GM23248 (cell line): ENCODE measurements at regions not wholly inside any gene's neighbourhood (a gene's known extent, or its start where the extent isn't known, plus 50 kb on each side); places are given as distances from the start of the nearest gene placed in this dataset.

ENCODE experiments used
- DNase-seq: peaks from one replicate; pipeline ENCODE4 v3.0.0-alpha.2; 2015
- H2AFZ ChIP-seq: fragments of 200-600 bp; sonication (generic); 2 replicates; pipeline ENCODE4 v1.6.1; 2016; ENCODE audit warnings: antibody characterized with exemption
- H3F3A ChIP-seq: fragments of 200-600 bp; sonication (generic); 2 replicates; pipeline ENCODE4 v1.6.1; 2016; ENCODE audit warnings: mild to moderate bottlenecking, antibody characterized with exemption, mixed run types; ENCODE audit not compliant: insufficient read depth
- H3K27ac ChIP-seq: fragments of 200-600 bp; sonication (generic); 2 replicates; pipeline ENCODE4 v1.5.1; 2016; ENCODE audit warnings: mild to moderate bottlenecking
- H3K27me3 ChIP-seq: fragments of 200-600 bp; sonication (generic); replicated peaks from 2 replicates; pipeline ENCODE4 v1.6.1; 2016; ENCODE audit warnings: mild to moderate bottlenecking; ENCODE audit not compliant: insufficient read depth
- H3K36me3 ChIP-seq: fragments of 200-600 bp; sonication (generic); 2 replicates; pipeline ENCODE4 v1.6.1; 2016; ENCODE audit warnings: low read depth, mild to moderate bottlenecking
- H3K4me1 ChIP-seq: fragments of 200-600 bp; sonication (generic); 2 replicates; pipeline ENCODE4 v1.6.1; 2016; ENCODE audit warnings: mild to moderate bottlenecking; ENCODE audit not compliant: insufficient read depth
- H3K4me2 ChIP-seq: fragments of 200-600 bp; sonication (generic); one replicate; pipeline ENCODE4 v1.6.1; 2016; ENCODE audit warnings: mild to moderate bottlenecking; ENCODE audit not compliant: unreplicated experiment
- H3K4me3 ChIP-seq: fragments of 200-600 bp; sonication (generic); 2 replicates; pipeline ENCODE4 v1.5.1; 2016; ENCODE audit warnings: mild to moderate bottlenecking
- H3K79me2 ChIP-seq: fragments of 200-600 bp; sonication (generic); 2 replicates; pipeline ENCODE4 v1.6.1; 2016; ENCODE audit warnings: mild to moderate bottlenecking; ENCODE audit not compliant: insufficient read depth
- H3K9ac ChIP-seq: fragments of 200-600 bp; sonication (generic); 2 replicates; pipeline ENCODE4 v1.6.1; 2016; ENCODE audit warnings: mild to moderate bottlenecking
- H3K9me2 ChIP-seq: fragments of 200-600 bp; sonication (generic); 2 replicates; pipeline ENCODE4 v1.6.1; 2016; ENCODE audit warnings: mixed run types, mild to moderate bottlenecking, moderate library complexity; ENCODE audit not compliant: insufficient read depth
- H3K9me3 ChIP-seq: fragments of 200-600 bp; sonication (generic); one replicate; pipeline ENCODE4 v1.6.1; 2017; ENCODE audit warnings: low read depth
- H4K20me1 ChIP-seq: fragments of 200-600 bp; sonication (generic); 2 replicates; pipeline ENCODE4 v1.6.0; 2016; ENCODE audit not compliant: insufficient read depth
- EZH2 ChIP-seq: fragments of 200-600 bp; sonication (generic); IDR thresholded peaks from 2 replicates; pipeline ENCODE4 v1.6.1; 2018; ENCODE audit warnings: antibody characterized with exemption, mild to moderate bottlenecking; ENCODE audit not compliant: insufficient read depth, poor library complexity, severe bottlenecking
- EZH2phosphoT487 ChIP-seq: fragments of 200-600 bp; sonication (generic); IDR thresholded peaks from 2 replicates; pipeline ENCODE4 v1.6.1; 2018; ENCODE audit warnings: antibody characterized with exemption, moderate library complexity, mild to moderate bottlenecking, low read depth; ENCODE audit not compliant: insufficient read depth
- WGBS, 2 experiments: methylation state at CpG; one replicate each; pipeline ENCODE4 v1.1.6; 2015 to 2017; ENCODE audit warnings: low lambda C conversion rate in 2 of 2, low coverage in 1 of 2; ENCODE audit errors: missing lambda C conversion rate in 2 of 2; 5-methylcytosine and 5-hydroxymethylcytosine counted together
- in situ Hi-C: fragments of 300-500 bp; cut with MboI; formaldehyde crosslinking; loops from 2 replicates; pipeline ENCODE4 v1.15.0; 2020

GRCh38 chr20:60446267-60447111, 488.3 kb downstream of the CDH26 start:
- in situ Hi-C loops: no loop called here
- no peak overlapping the region for H3K4me2 ChIP-seq
- no peaks in the 10 kb centered on the region for H3K36me3 ChIP-seq

GRCh38 chr20:60447703-60448102, 489.5 kb downstream of the CDH26 start:
- no peaks in the 10 kb centered on the region for H3K36me3 ChIP-seq
- no peak overlapping the region for H3K4me2 ChIP-seq
- peak; percentile 69 for DNase-seq
- in situ Hi-C loops: no loop called here
- no peak overlapping the region for H2AFZ ChIP-seq
- no peaks in the 10 kb centered on the region for H3K79me2 ChIP-seq
- H4K20me1 ChIP-seq: no peaks in the 10 kb centered on the region
- no peaks in the 10 kb centered on the region for H3F3A ChIP-seq
- H3K9me2 ChIP-seq: no peaks in the 10 kb centered on the region
- H3K4me1 ChIP-seq: no peaks in the 10 kb centered on the region
- no peak overlapping the region for H3K27ac ChIP-seq
- H3K9me3 ChIP-seq: no peaks in the 10 kb centered on the region
- H3K27me3 ChIP-seq: no peaks in the 10 kb centered on the region
- H3K4me3 ChIP-seq: no peak overlapping the region
- no peak overlapping the region for H3K9ac ChIP-seq
- no peak for TF ChIP-seq EZH2
- TF ChIP-seq EZH2phosphoT487: no peak
- WGBS, 2 experiments: 3% methylated on average over 3 of the region's 3 CpGs

More at GRCh38 chr20:60446267-60447111, 488.3 kb downstream of the CDH26 start:
- no peaks in the 10 kb centered on the region for H3K9me3 ChIP-seq
- H3F3A ChIP-seq: no peaks in the 10 kb centered on the region
- H3K27me3 ChIP-seq: no peaks in the 10 kb centered on the region
- no peak overlapping the region for H3K27ac ChIP-seq
- no peaks in the 10 kb centered on the region for H3K79me2 ChIP-seq
- no peak for TF ChIP-seq EZH2
- TF ChIP-seq EZH2phosphoT487: no peak
- H3K4me3 ChIP-seq: no peak overlapping the region
- H3K4me1 ChIP-seq: no peaks in the 10 kb centered on the region
- no peak overlapping the region for H3K9ac ChIP-seq
- DNase-seq: peak; percentile 33
- no peak overlapping the region for H2AFZ ChIP-seq
- no peaks in the 10 kb centered on the region for H4K20me1 ChIP-seq
- no peaks in the 10 kb centered on the region for H3K9me2 ChIP-seq
- 18 to 19% methylated on average over 9 of the region's 9 CpGs for WGBS, 2 experiments

- Histone ChIP-seq H4K20me1 (no peaks in the 10 kb centered on the region), H3K9me2 (no peaks in the 10 kb centered on the region), H3K4me3 (no peak overlapping the region), H3K27ac (no peak overlapping the region), H3K36me3 (no peaks in the 10 kb centered on the region), H3K9ac (no peak overlapping the region), H3K27me3 (no peaks in the 10 kb centered on the region), H3F3A (no peaks in the 10 kb centered on the region), H3K79me2 (no peaks in the 10 kb centered on the region), H3K9me3 (no peaks in the 10 kb centered on the region), H3K4me2 (no peak overlapping the region), H2AFZ (no peak overlapping the region), H3K4me1 (no peaks in the 10 kb centered on the region)
- no peak for TF ChIP-seq EZH2
- in situ Hi-C loops: no loop called here
- 49 to 55% methylated on average over 11 of the region's 11 CpGs for WGBS, 2 experiments
- DNase-seq: no peak
Observed at GRCh38 chr20:60453388-60454246, 495.4 kb downstream of the CDH26 start.

- no peak for TF ChIP-seq EZH2
- no peak for TF ChIP-seq EZH2phosphoT487
- Histone ChIP-seq H3K79me2 (no peaks in the 10 kb centered on the region), H2AFZ (no peak overlapping the region), H3K27me3 (no peaks in the 10 kb centered on the region), H3K4me3 (no peak overlapping the region), H3K4me1 (no peaks in the 10 kb centered on the region), H3K4me2 (no peak overlapping the region), H3K36me3 (no peaks in the 10 kb centered on the region), H3K27ac (no peak overlapping the region), H4K20me1 (no peaks in the 10 kb centered on the region), H3K9me2 (no peaks in the 10 kb centered on the region), H3F3A (no peaks in the 10 kb centered on the region), H3K9me3 (no peaks in the 10 kb centered on the region), H3K9ac (no peak overlapping the region)
- WGBS, 2 experiments: 35 to 38% methylated on average over 8 of the region's 8 CpGs
- no peak for DNase-seq
- in situ Hi-C loops: no loop called here
Observed at GRCh38 chr20:60454491-60454890, 496.3 kb downstream of the CDH26 start.
